ENCODE measurements at regions not wholly inside any gene's neighbourhood (a gene's known extent, or its start where the extent isn't known, plus 50 kb on each side); places are given as distances from the start of the nearest gene placed in this dataset.

GRCh38 chr14:94682061-94682516, 69.9 kb downstream of the SERPINA3 start:
- no peak for DNase-seq

- DNase-seq, result no peak
Observed at GRCh38 chr14:94681300-94682060, 69.3 kb downstream of the SERPINA3 start.

GRCh38 chr14:94680862-94681288, 68.7 kb downstream of the SERPINA3 start:
- no peak for DNase-seq

- no peak for DNase-seq
Observed at GRCh38 chr14:94679937-94680861, 68.0 kb downstream of the SERPINA3 start.

GRCh38 chr14:94679106-94679810, 67.1 kb downstream of the SERPINA3 start:
- no peak for DNase-seq

GRCh38 chr14:94677747-94678146, 65.6 kb downstream of the SERPINA3 start:
- DNase-seq, result no peak

DNA sequence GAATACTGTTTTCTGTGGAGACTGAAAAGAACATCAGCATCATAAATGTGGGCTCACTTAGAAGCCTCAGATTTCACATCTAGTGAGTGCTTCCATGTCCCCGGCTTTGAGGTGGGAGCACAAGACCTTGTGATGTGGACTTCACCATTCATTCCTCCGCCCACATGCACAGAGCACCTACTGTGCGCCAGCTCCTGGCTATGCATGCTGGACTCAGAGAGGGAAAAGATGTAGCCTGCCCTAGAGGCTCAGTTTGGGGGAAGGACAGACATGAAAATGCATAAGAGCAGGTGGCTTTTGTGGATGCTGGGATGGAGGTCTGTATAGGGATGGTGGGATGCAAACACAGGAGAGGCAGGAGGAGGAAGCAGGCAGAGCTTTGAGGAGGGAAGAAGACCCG, 65.0 kb downstream of the SERPINA3 start:
- DNase-seq, result no peak

DNA sequence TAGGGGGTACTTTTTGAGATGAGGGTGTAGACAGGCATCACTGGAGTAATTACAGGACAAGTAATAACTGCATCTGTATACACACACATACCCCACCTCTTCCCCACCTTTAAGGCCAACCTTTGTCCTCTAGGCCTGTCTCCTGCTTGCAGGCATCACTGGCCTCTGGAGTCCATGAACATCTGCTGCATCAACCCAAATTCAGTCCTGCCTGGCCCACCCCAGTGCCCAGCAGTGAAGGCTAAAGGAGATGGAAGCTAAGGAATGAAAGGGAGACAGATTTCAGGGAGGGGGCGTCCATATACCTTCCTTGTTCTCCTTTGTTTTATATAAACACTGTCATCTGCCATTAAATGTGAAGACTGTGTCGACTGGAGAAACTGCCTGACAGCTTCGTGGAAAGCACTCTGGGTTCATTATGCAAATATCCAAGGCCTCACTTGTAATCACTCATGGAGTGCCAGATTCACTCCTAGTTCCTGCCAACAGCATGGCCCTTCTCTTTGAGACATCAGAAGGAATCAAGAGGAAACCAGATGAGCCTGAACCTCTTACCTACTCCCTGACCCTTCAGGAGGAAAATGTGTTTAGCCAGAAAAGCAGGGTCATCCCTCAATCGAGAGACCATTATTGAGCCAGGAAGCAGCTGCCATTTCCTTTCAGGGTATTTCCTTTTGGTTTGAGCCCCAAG, 64.4 kb downstream of the SERPINA3 start:
- DNase-seq, result no peak

DNA sequence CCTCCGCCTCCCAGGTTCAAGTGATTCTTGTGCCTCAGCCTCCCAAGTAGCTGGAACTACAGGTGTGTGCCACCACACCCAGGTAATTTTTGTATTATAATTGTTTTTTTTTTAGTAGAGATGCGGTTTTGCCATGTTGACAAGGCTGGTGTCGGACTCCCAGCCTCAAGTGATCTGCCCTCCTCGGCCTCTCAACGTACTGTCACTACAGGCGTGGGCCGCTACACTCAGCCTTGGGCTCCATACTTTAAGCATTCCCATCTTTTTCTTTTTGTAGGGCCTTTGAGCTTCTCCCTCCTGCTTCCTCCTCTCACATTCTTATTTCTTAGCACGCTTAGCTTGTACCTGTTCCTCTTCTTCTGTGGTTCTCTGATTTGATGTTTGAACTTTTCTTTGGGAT, 62.8 kb downstream of the SERPINA3 start:
- DNase-seq, result no peak

DNA sequence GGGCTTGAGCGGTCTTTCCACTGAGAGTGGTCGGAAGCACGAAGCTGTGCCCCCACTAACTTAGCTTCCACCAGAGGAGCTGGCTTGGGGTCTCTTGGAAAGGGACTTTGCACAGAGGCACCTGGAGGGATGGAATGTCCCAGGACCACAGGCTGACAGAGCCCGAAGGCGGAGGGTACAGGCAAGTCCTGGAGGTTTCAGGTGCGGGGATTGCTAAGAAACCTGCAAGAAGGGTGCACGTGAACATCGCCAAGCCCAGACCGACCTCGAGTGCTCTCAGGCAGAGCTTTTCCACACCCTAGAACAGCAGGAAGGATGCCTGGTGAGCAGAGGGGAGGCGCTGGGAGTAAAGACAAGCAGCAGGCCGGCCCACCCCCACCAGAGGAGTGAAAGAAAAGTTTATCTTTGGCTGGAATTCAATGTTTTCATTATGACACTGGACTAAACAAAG, 61.6 kb downstream of the SERPINA3 start:
- DNase-seq, result no peak

All from activated CD4-positive, CD25-positive, alpha-beta regulatory T cell (primary cell).